GM12872 (cell line): ENCODE measurements at regions not wholly inside any gene's neighbourhood (a gene's known extent, or its start where the extent isn't known, plus 50 kb on each side); places are given as distances from the start of the nearest gene placed in this dataset.

ENCODE experiments used
- TF ChIP-seq, protein P1 (sequence below): IDR thresholded peaks from 3 replicates; pipeline ENCODE4 v1.5.1; 2011; ENCODE audit warnings: low read depth, mild to moderate bottlenecking, low read length, moderate library complexity; ENCODE audit not compliant: insufficient read depth

DNA sequence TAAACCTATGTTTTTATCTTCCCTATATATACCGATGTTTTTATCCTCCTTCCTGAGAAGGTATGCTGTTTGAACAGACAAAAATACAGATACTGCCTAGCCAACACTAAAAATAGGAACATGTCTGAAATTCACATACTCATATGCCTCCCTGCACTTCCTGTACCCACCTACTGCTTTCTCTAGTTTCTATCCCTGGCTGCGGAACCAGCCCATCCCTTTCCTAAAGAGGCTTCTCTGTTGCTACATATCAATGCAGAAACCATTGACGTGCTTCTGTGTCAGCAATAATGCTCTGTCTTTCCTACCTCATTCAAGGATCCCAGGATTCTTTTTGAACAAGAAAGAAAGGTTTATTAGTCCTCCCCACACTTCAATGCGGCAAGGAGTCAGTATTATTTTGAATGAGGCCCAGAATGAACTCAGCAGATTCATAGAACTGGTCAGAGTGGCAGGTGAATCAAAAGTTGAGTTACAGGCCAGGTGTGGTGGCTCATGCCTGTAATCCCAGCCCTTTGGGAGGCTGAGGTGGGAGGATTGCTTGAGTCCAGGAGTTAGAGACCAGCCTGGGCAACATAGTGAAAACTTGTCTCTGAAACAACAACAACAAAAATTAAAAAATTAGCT, 67.8 kb upstream of the NAP1L1 start:
- TF ChIP-seq, protein P1, sequence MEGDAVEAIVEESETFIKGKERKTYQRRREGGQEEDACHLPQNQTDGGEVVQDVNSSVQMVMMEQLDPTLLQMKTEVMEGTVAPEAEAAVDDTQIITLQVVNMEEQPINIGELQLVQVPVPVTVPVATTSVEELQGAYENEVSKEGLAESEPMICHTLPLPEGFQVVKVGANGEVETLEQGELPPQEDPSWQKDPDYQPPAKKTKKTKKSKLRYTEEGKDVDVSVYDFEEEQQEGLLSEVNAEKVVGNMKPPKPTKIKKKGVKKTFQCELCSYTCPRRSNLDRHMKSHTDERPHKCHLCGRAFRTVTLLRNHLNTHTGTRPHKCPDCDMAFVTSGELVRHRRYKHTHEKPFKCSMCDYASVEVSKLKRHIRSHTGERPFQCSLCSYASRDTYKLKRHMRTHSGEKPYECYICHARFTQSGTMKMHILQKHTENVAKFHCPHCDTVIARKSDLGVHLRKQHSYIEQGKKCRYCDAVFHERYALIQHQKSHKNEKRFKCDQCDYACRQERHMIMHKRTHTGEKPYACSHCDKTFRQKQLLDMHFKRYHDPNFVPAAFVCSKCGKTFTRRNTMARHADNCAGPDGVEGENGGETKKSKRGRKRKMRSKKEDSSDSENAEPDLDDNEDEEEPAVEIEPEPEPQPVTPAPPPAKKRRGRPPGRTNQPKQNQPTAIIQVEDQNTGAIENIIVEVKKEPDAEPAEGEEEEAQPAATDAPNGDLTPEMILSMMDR = no peak

DNA sequence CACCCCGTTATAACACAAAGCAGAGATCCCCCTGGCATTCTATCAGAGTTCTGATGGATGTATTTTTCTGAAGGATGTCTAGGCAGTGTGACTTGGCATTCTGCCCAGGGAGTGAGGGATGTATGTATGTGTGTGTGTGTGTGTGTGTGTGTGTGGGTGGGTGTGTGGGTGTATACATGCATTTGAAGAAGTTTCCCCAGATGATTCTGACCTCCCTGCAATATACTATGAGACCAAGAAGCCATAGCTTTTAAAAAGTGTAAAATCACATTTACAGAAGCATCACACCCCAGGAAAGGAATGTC, 59.7 kb upstream of the NAP1L1 start:
- TF ChIP-seq, protein P1 = no peak

DNA sequence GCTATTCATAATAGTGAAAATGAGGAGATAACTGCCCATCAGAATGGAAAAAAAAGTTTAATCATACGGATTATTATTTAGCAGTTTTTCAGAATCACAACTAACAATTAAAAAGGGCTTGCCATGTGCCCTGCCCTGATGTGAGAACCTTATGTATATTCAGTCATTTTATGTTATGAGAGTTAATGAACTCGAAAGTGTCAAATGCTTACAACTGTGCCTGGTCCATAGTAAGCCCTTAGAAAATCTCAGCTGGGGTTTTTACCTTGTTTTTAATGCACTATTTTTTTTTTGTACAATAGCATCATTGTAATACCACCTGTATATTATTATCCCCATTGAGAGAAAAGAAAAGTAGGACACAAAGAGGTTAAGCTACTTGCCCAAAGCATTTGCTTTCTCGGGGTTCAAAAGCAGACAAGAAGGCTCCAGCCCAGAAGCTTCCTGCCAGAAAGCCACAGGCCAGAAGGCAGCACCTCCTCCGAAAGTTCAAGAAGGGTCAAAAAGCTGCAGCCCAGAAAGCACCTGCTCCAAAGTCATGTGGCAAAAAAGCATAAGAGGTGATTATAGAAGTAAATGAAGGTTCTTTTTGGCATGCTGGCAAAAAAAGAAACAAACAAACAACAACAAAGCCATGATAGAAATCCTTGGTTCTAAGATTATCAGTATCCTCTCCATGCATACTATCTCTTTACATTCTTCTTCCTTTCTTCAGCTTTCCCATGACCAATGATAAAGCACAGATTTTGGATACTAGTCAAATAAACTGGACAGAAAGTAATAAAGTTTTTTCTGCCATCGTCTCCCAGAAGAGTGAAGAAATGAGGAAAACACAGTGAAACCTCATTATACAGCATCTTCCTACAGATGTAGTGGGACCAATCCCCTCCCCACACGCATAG, 59.1 kb upstream of the NAP1L1 start:
- TF ChIP-seq, protein P1 = no peak

DNA sequence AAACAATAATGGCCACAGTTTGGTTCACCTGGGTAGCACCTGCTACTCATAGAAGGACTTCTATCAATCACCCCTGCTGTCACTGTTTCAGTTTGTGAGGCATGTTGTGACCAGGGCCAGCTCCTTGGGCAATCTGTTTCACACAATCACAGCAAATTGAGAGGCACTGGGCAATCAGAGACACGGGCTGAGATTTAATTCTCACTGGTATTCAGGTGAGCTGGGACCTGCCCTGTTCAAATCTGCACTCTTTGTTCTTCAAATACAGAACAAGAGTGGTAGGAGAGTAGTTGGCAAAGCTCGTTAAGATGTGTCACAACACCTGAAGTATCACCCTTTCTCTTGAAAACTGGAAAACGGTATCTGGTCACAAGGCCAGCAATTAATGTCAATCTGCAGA, 57.8 kb upstream of the NAP1L1 start:
- TF ChIP-seq, protein P1 = no peak

DNA sequence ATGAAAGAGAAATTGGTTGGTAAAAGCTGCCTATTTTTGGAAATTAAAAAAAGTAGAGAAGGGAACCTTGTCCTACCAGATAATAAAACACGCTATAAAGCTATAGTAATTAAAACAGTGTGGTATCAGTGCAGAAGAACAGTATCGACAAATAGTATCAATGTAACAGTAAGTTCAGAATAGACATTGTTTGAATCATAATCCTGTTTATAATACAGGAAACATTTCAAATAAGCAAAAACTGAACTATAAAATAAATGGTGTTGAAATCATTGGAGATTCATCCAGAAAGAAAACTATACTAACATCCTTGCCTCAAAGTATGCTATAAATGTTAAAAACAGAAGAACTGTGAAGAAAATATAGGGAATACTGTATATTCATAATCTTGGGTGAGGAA, 54.2 kb upstream of the NAP1L1 start:
- TF ChIP-seq, protein P1 = no peak

DNA sequence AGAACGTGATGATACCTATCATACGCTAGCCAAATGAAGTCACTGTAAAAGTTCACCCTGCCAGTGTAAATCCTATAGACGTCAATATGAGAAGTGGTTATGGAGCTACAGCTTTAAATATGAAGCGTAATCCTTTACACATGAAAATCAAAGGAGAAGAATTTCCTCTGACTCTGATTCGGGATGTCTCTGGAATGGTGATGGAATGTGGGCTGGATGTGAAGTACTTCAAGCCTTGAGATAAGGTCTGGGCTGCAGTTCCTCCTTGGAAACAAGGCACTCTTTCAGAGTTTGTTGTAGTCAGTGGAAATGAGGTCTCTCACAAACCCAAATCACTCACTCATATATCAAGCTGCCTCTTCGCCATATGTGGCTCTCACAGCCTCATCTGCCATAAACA, 53.1 kb upstream of the NAP1L1 start:
- TF ChIP-seq, protein P1 = no peak

DNA sequence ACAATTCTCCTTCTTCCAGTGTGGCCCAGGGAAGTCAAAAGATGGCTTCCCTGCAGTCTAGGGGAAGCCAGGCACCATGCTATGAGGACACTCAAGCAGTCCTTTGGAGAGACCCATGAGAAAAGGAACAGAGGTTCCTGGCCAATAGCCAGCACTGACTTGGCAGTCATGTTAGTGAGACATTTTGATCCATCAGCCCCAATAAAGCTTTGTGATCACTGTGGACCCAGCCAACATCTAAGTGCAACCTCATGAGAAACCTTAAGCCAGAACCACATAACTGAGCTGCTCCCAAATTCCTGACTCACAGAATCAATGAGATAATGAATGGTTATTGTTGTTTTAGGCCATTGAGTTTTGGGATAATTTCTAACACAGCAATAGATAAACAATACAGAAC, 51.0 kb upstream of the NAP1L1 start:
- TF ChIP-seq, protein P1 = no peak
